Body of pancreas (tissue), 4 donors: ENCODE measurements at regions not wholly inside any gene's neighbourhood (a gene's known extent, or its start where the extent isn't known, plus 50 kb on each side); places are given as distances from the start of the nearest gene placed in this dataset.

Source experiments
- ATAC-seq: fragments of 150-250 bp; one replicate; pipeline ENCODE4 v1.9.1; 2016
- DNase-seq, 4 donors: peaks; one replicate each; pipeline ENCODE4 v3.0.0-alpha.2; 2019
- H3K27ac ChIP-seq, 4 donors: fragments of 200-600 bp; sonication (generic); 1 replicate in 3 of 4; 2 replicates in 1 of 4; pipeline versions ENCODE4 v1.5.1 to v1.6.1; 2016 to 2019; ENCODE audit warnings: mild to moderate bottlenecking in 1 of 4, mixed read lengths in 1 of 4, moderate library complexity in 1 of 4
- H3K27me3 ChIP-seq, 2 donors: fragments of 200-600 bp; sonication (generic); one replicate each; pipeline ENCODE4 v1.6.0; 2016; ENCODE audit warnings: mild to moderate bottlenecking in 1 of 2
- H3K36me3 ChIP-seq, 2 donors: fragments of 200-600 bp; sonication (generic); replicated peaks in 1 of 2; 2 replicates each; pipeline ENCODE4 v1.5.1; 2016; ENCODE audit warnings: low read depth in 2 of 2; ENCODE audit not compliant: insufficient read depth in 1 of 2
- H3K4me1 ChIP-seq: fragments of 200-600 bp; sonication (generic); one replicate; pipeline ENCODE4 v1.6.0; 2016
- H3K4me3 ChIP-seq, 2 donors: fragments of 200-600 bp; sonication (generic); 1 replicate in 1 of 2; 2 replicates in 1 of 2; pipeline ENCODE4 v1.5.1; 2016 to 2019
- H3K9me3 ChIP-seq, 3 donors: fragments of 200-600 bp; sonication (generic); 1 replicate in 2 of 3; 2 replicates in 1 of 3; pipeline ENCODE4 v1.5.1; 2016
- POLR2A ChIP-seq, 3 donors: fragments of 450-650 bp; IDR thresholded peaks; one replicate each; pipeline ENCODE4 v1.6.1; 2016; ENCODE audit warnings: antibody characterized with exemption in 3 of 3, mild to moderate bottlenecking in 2 of 3
- WGBS, 2 donors: methylation state at CpG; one replicate each; pipeline ENCODE4 v1.1.5; 2017; 5-methylcytosine and 5-hydroxymethylcytosine counted together
- intact Hi-C: fragments of 100-400 bp; cut with DNase I; formaldehyde crosslinking; loops from one replicate; pipeline ENCODE4 v1.15.1; 2023
- TF ChIP-seq, protein P1 (sequence below), 7 experiments: fragments of 450-650 bp in 4 of 7; fragments of 200-600 bp in 3 of 7; sonication (generic) in 3 of 7; IDR thresholded peaks; one replicate each; pipeline ENCODE4 v1.5.1; 2016 to 2019; ENCODE audit warnings: antibody characterized with exemption in 7 of 7

DNA sequence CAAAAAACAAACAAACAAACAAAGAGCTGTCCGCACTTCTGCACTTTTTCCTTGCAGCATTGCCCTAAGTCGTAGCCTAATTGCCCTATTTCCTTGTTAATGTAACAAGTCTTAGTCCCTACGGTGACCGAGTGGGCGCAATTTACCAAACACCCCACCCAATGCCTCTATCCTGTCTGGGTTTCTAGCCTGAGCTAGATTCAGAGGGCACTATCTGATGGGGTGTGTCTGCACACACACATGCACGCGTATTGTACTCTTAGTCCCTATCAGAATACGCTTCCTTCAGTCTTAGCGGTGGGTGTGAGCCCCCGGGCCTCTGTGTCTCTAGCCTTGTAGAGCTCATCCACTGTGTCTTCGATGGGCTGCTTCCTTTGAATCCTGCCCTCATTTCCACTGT lies 125.9 kb upstream of the DLG1 start:
- no peaks in the 10 kb centered on the region for H3K27me3 ChIP-seq
- WGBS, 2 donors: 74 to 78% methylated on average over 11 of the region's 11 CpGs
- no peak for ATAC-seq
- H3K9me3 ChIP-seq: no peaks in the 10 kb centered on the region
- TF ChIP-seq, protein P1, sequence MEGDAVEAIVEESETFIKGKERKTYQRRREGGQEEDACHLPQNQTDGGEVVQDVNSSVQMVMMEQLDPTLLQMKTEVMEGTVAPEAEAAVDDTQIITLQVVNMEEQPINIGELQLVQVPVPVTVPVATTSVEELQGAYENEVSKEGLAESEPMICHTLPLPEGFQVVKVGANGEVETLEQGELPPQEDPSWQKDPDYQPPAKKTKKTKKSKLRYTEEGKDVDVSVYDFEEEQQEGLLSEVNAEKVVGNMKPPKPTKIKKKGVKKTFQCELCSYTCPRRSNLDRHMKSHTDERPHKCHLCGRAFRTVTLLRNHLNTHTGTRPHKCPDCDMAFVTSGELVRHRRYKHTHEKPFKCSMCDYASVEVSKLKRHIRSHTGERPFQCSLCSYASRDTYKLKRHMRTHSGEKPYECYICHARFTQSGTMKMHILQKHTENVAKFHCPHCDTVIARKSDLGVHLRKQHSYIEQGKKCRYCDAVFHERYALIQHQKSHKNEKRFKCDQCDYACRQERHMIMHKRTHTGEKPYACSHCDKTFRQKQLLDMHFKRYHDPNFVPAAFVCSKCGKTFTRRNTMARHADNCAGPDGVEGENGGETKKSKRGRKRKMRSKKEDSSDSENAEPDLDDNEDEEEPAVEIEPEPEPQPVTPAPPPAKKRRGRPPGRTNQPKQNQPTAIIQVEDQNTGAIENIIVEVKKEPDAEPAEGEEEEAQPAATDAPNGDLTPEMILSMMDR (IDR thresholded peaks at IDR 0.05): no peak
- no peak for TF ChIP-seq POLR2A (IDR thresholded peaks at IDR 0.05)
- intact Hi-C loops: no loop called here
- no peak for DNase-seq
- no peaks in the 10 kb centered on the region for H3K36me3 ChIP-seq
- H3K4me1 ChIP-seq: no peaks in the 10 kb centered on the region
- no peak overlapping the region for H3K4me3 ChIP-seq
- H3K27ac ChIP-seq: no peak overlapping the region

DNA sequence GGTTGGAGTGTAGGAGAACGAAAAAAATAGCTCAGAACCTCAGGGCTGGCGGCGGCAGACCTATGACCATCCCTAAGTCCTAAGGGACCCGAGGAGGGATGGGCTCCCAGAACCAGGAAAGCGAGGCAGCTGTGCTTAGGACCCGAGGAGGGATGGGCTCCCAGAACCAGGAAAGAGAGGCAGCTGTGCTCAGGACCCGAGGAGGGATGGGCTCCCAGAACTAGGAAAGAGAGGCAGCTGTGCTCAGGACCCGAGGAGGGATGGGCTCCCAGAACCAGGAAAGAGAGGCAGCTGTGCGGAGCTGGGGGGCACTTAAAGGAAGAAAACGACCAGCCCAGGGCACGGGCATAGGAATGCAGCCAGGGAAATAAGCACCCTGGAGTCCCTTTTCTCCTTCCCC lies 125.0 kb upstream of the DLG1 start:
- ATAC-seq: no peak
- Histone ChIP-seq H3K4me3 (no peak overlapping the region), H3K27me3 (no peaks in the 10 kb centered on the region), H3K27ac (no peak overlapping the region), H3K4me1 (no peaks in the 10 kb centered on the region), H3K9me3 (no peaks in the 10 kb centered on the region), H3K36me3 (no peaks in the 10 kb centered on the region)
- WGBS, 2 donors: 67 to 69% methylated on average over 11 of the region's 11 CpGs
- intact Hi-C loops: no loop called here
- DNase-seq: no peak
- TF ChIP-seq, protein P1 (IDR thresholded peaks at IDR 0.05): no peak
- TF ChIP-seq POLR2A (IDR thresholded peaks at IDR 0.05): no peak

DNA sequence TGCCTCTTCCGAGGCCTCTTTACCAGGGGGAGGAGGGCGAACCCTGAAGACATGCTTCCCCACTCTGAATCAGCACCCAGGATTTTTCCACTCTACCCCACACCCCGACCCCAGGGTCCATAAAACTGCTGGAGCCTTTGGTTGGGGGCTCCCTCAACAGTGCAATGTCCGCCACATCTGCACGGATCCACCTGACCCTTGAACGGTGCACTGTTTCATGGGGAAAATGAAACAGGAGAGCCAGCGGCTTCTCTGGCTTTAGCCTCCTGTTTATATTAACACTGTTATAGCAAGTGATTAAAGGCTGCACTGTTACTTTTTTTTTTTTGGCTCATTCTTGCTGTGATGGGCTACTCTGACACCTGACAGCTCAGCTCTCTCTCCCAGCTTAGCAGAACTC lies 124.1 kb upstream of the DLG1 start:
- H3K4me1 ChIP-seq: peaks cover 4% of the 10 kb centered on the region
- 85 to 96% methylated on average over 6 to 7 of the region's 7 CpGs for WGBS, 2 donors
- no peak for ATAC-seq
- TF ChIP-seq, protein P1 (IDR thresholded peaks at IDR 0.05): no peak
- no peak for TF ChIP-seq POLR2A (IDR thresholded peaks at IDR 0.05)
- intact Hi-C loops: no loop called here
- H3K36me3 ChIP-seq: no peaks in the 10 kb centered on the region
- H3K9me3 ChIP-seq: no peaks in the 10 kb centered on the region
- no peak overlapping the region for H3K27ac ChIP-seq
- H3K4me3 ChIP-seq: no peak overlapping the region
- DNase-seq: no peak
- no peaks in the 10 kb centered on the region for H3K27me3 ChIP-seq

DNA sequence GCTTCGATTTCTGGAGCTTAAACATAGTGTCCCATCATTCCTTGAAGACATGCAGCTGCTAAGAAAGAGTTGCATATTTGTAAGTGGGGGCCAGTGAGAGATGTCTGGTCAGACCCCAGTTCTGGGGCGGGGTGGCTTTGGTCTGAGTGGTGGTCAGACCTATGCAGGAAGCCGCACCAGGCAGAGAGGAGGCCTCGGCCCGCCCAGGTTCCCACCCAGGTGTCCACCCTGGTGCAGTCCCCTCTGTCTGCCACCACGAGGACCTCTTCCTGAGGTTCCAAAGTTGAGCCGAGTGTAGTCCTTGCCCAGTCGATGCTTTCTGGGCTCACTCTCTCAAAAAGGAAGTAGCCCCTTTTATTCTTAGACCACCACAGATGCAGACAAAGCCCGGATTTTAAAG lies 122.6 kb upstream of the DLG1 start:
- intact Hi-C loops: no loop called here
- TF ChIP-seq POLR2A (IDR thresholded peaks at IDR 0.05): no peak
- TF ChIP-seq, protein P1 (IDR thresholded peaks at IDR 0.05): no peak
- H3K4me1 ChIP-seq: peaks cover 6% of the 10 kb centered on the region
- no peaks in the 10 kb centered on the region for H3K9me3 ChIP-seq
- no peak overlapping the region for H3K27ac ChIP-seq
- no peaks in the 10 kb centered on the region for H3K36me3 ChIP-seq
- WGBS, 2 donors: 68 to 78% methylated on average over 7 to 9 of the region's 9 CpGs
- no peaks in the 10 kb centered on the region for H3K27me3 ChIP-seq
- H3K4me3 ChIP-seq: no peak overlapping the region
- ATAC-seq (no peak), DNase-seq (no peak)

DNA sequence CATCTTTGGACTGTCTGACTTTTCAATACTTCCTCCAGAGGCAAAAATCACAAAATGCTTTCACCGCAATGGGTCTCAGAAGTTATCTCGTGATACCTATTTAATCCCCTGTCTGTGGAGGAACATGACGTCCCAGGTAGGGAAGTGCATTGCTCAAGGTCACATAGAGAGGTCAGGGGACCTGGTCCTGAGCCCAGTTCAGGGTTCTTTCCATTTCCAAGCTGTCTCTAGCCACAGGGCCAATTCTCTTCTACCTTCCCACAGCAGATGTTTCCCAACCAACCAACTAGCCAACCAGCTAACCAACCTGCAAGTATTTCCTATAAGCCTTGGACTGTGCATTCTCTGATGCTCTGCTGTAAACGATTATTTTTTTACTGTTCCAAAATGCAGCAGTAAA lies 122.2 kb upstream of the DLG1 start:
- 74 to 77% methylated on average over 4 of the region's 4 CpGs for WGBS, 2 donors
- ATAC-seq (no peak), DNase-seq (no peak)
- no peaks in the 10 kb centered on the region for H3K27me3 ChIP-seq
- H3K36me3 ChIP-seq: no peaks in the 10 kb centered on the region
- H3K4me1 ChIP-seq: peaks cover 6% of the 10 kb centered on the region
- no peak overlapping the region for H3K4me3 ChIP-seq
- intact Hi-C loops: no loop called here
- no peaks in the 10 kb centered on the region for H3K9me3 ChIP-seq
- H3K27ac ChIP-seq: no peak overlapping the region
- TF ChIP-seq POLR2A (IDR thresholded peaks at IDR 0.05): no peak
- TF ChIP-seq, protein P1 (IDR thresholded peaks at IDR 0.05): no peak
